WTC11 (cell line): ENCODE measurements at regions not wholly inside any gene's neighbourhood (a gene's known extent, or its start where the extent isn't known, plus 50 kb on each side); places are given as distances from the start of the nearest gene placed in this dataset.
"Not testable (repeated sequence)": the region's sequence is repeated elsewhere in the genome, so short reads cannot be mapped to it uniquely, and the experiment has no call there.

ENCODE experiments used
- ATAC-seq: fragments of 200-7000 bp; cut with Tn5 transposase; 2 replicates; pipeline ENCODE4 v1.10.0; 2021; ENCODE audit warnings: mild to moderate bottlenecking, moderate library complexity
- CTCF ChIA-PET: fragments of 300-600 bp; sonication (Branson Sonifier 250); formaldehyde crosslinking; loops from one replicate; lab custom pipeline; 2021; ENCODE audit warnings: antibody characterized with exemption; lab: Charles Lee
- POLR2A ChIA-PET: fragments of 350-600 bp; sonication (Branson Sonifier 250); formaldehyde crosslinking; loops from one replicate; lab custom pipeline; 2021; ENCODE audit warnings: antibody characterized with exemption; lab: Charles Lee
- DNase-seq: peaks from one replicate; pipeline ENCODE4 v3.0.0; 2021; ENCODE audit warnings: low spot score
- H3K27ac Mint-ChIP-seq: 2 replicates; pipeline ENCODE4 v1.8.0; 2021; ENCODE audit warnings: mixed read lengths
- H3K27me3 Mint-ChIP-seq: 2 replicates; pipeline ENCODE4 v1.8.0; 2021; ENCODE audit warnings: low read depth, mild to moderate bottlenecking, moderate library complexity, mixed read lengths
- H3K36me3 Mint-ChIP-seq: 2 replicates; pipeline ENCODE4 v1.8.0; 2021; ENCODE audit warnings: mixed read lengths
- H3K4me1 Mint-ChIP-seq: 2 replicates; pipeline ENCODE4 v1.8.0; 2022; ENCODE audit warnings: mixed read lengths
- H3K4me3 Mint-ChIP-seq: 2 replicates; pipeline ENCODE4 v1.8.0; 2021; ENCODE audit warnings: mild to moderate bottlenecking, moderate library complexity, mixed read lengths
- H3K9me3 Mint-ChIP-seq: 2 replicates; pipeline ENCODE4 v1.8.0; 2021; ENCODE audit warnings: mixed read lengths
- CBFB ChIP-seq: sonication (generic); formaldehyde crosslinking; IDR thresholded peaks from 2 replicates; pipeline ENCODE4 v1.8.1; 2022; ENCODE audit warnings: mild to moderate bottlenecking, low read depth, missing genetic modification reagents
- ETV6 ChIP-seq: sonication (generic); formaldehyde crosslinking; IDR thresholded peaks from 2 replicates; pipeline ENCODE4 v1.8.1; 2022; ENCODE audit warnings: mild to moderate bottlenecking, missing genetic modification reagents
- FOXK1 ChIP-seq: sonication (generic); formaldehyde crosslinking; IDR thresholded peaks from 2 replicates; pipeline ENCODE4 v1.8.0; 2022; ENCODE audit warnings: mild to moderate bottlenecking, moderate library complexity, missing genetic modification reagents
- FOXP4 ChIP-seq: sonication (generic); formaldehyde crosslinking; IDR thresholded peaks from 2 replicates; pipeline ENCODE4 v1.8.0; 2022; ENCODE audit warnings: mild to moderate bottlenecking, missing genetic modification reagents
- IRF2 ChIP-seq: sonication (generic); formaldehyde crosslinking; IDR thresholded peaks from 2 replicates; pipeline ENCODE4 v1.8.0; 2022; ENCODE audit warnings: low read depth, missing genetic modification reagents, borderline replicate concordance
- NFE2L1 ChIP-seq: sonication (generic); formaldehyde crosslinking; IDR thresholded peaks from 2 replicates; pipeline ENCODE4 v1.8.1; 2023; ENCODE audit warnings: missing genetic modification reagents
- NR2C2 ChIP-seq: sonication (generic); formaldehyde crosslinking; IDR thresholded peaks from 2 replicates; pipeline ENCODE4 v1.8.0; 2022; ENCODE audit warnings: mild to moderate bottlenecking, missing genetic modification reagents
- OVOL2 ChIP-seq: fragments of 250-450 bp; sonication (Bioruptor Pico); IDR thresholded peaks from 2 replicates; pipeline ENCODE4 v1.9.0; 2021; ENCODE audit warnings: mild to moderate bottlenecking, borderline replicate concordance
- RORB ChIP-seq: fragments of 250-450 bp; sonication (Bioruptor Pico); IDR thresholded peaks from 2 replicates; pipeline ENCODE4 v1.9.0; 2021; ENCODE audit warnings: mild to moderate bottlenecking
- SP1 ChIP-seq: sonication (generic); formaldehyde crosslinking; conservative IDR thresholded peaks from 2 replicates; pipeline ENCODE4 v1.8.1; 2022; ENCODE audit warnings: missing genetic modification reagents
- STAT6 ChIP-seq: sonication (generic); formaldehyde crosslinking; conservative IDR thresholded peaks from 2 replicates; pipeline ENCODE4 v1.8.1; 2023; ENCODE audit warnings: mild to moderate bottlenecking, low read depth, missing genetic modification reagents, moderate library complexity
- ZBTB21 ChIP-seq: sonication (generic); formaldehyde crosslinking; IDR thresholded peaks from 2 replicates; pipeline ENCODE4 v1.8.1; 2023; ENCODE audit warnings: mild to moderate bottlenecking, missing genetic modification reagents, borderline replicate concordance
- ZNF121 ChIP-seq: sonication (generic); formaldehyde crosslinking; IDR thresholded peaks from 2 replicates; pipeline ENCODE4 v1.8.0; 2023; ENCODE audit warnings: missing genetic modification reagents
- ZNF138 ChIP-seq: sonication (generic); formaldehyde crosslinking; conservative IDR thresholded peaks from 2 replicates; pipeline ENCODE4 v1.8.1; 2022; ENCODE audit warnings: mild to moderate bottlenecking, moderate library complexity, missing genetic modification reagents
- ZNF317 ChIP-seq: sonication (generic); formaldehyde crosslinking; IDR thresholded peaks from 2 replicates; pipeline ENCODE4 v1.8.1; 2023; ENCODE audit warnings: low read depth, mild to moderate bottlenecking, moderate library complexity, missing genetic modification reagents, borderline replicate concordance
- TF ChIP-seq, protein P1 (sequence below): sonication (generic); formaldehyde crosslinking; IDR thresholded peaks from 2 replicates; pipeline ENCODE4 v1.8.1; 2023; ENCODE audit warnings: mild to moderate bottlenecking, missing genetic modification reagents, borderline replicate concordance
- TF ChIP-seq, protein P2 (sequence below): sonication (generic); formaldehyde crosslinking; IDR thresholded peaks from 2 replicates; pipeline ENCODE4 v1.8.1; 2022; ENCODE audit warnings: low read depth, mild to moderate bottlenecking, moderate library complexity, missing genetic modification reagents, borderline replicate concordance
- TF ChIP-seq, protein P3 (sequence below): sonication (generic); formaldehyde crosslinking; conservative IDR thresholded peaks from 2 replicates; pipeline ENCODE4 v1.8.1; 2022; ENCODE audit warnings: mild to moderate bottlenecking, missing genetic modification reagents

DNA sequence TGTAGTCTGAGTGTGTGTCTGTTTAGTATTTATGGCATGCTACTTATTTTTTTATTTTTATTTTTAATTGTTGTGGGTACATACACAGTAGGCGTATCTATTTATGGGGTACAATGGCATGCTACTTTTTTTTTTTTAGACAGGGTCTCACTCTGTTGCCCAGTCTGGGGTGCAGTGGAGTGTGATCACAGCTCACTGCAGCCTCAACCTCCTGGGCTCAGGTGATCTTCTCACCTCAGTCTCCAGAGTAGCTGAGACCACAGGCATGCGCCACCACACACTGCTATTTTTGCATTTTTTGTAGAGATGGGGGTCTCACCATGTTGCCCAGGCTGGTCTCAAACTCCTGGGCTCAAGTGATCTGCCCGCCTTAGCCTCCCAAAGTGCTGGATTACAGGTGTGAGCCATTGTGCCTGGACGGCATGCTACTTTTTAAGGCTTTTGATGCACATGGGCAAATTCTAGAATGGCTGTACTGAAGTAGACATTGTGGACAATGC, 124.2 kb downstream of the KCNRG start:
- peaks cover 35% of the 10 kb centered on the region for H3K4me1 Mint-ChIP-seq
- DNase-seq, H3K4me3 Mint-ChIP-seq, H3K27ac Mint-ChIP-seq, H3K9me3 Mint-ChIP-seq, POLR2A ChIA-PET, CTCF ChIA-PET, ATAC-seq, H3K36me3 Mint-ChIP-seq: not testable (repeated sequence)
- peaks cover 28% of the 10 kb centered on the region for H3K27me3 Mint-ChIP-seq
- TF ChIP-seq ZNF121, result peak; percentile 98

DNA sequence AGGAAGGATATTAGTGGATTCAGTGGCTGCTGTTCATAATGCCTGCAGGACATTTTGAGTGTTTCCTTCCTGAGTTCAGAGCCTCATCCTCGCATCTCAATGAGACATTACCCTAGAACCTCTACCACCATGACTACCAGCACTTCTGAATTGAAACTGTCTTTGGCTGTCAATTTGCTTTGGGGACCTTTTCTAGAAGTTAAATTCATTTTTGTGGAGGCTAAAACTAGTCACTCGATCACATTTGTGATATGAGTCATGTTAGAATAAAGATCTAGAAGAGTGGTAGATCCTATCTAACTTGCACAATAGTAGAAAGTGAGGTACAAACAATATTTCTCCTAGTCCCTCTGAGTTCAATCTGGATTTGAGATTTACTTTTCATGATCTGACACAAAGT, 124.9 kb downstream of the KCNRG start:
- no peaks in the 10 kb centered on the region for H3K9me3 Mint-ChIP-seq
- peaks cover 33% of the 10 kb centered on the region for H3K4me1 Mint-ChIP-seq
- no peak for ATAC-seq

GRCh38 chr13:50140581-50141374, 125.5 kb downstream of the KCNRG start:
- Mint-ChIP-seq H3K4me3 (peak overlapping the region; percentile 19), H3K4me1 (peaks cover 33% of the 10 kb centered on the region), H3K36me3 (no peaks in the 10 kb centered on the region), H3K27me3 (peaks cover 15% of the 10 kb centered on the region), H3K27ac (peak overlapping the region; percentile 88), H3K9me3 (no peaks in the 10 kb centered on the region)
- ChIA-PET CTCF (interaction anchor here (1.1 kb wide), 1 partner anchor 49 kb away, joined by 3 read pairs; no protein-coding TSS in a partner anchor), POLR2A (no interaction called here)
- peak; percentile 64 for ATAC-seq
- DNase-seq, result peak; percentile 26
- TF ChIP-seq STAT6, result no peak
- TF ChIP-seq FOXP4 (CRISPR knock-in tag), result peak; percentile 15; the same call in 1 of the 2 replicates
- peak; percentile 41; the same call in 1 of the 2 replicates for TF ChIP-seq ETV6 (CRISPR knock-in tag)
- TF ChIP-seq NR2C2 (CRISPR knock-in tag), result no peak
- TF ChIP-seq ZNF317 (CRISPR knock-in tag), result no peak
- TF ChIP-seq IRF2 (CRISPR knock-in tag), result no peak
- TF ChIP-seq ZBTB21 (CRISPR knock-in tag), result no peak
- TF ChIP-seq SP1, result no peak
- TF ChIP-seq, protein P1, sequence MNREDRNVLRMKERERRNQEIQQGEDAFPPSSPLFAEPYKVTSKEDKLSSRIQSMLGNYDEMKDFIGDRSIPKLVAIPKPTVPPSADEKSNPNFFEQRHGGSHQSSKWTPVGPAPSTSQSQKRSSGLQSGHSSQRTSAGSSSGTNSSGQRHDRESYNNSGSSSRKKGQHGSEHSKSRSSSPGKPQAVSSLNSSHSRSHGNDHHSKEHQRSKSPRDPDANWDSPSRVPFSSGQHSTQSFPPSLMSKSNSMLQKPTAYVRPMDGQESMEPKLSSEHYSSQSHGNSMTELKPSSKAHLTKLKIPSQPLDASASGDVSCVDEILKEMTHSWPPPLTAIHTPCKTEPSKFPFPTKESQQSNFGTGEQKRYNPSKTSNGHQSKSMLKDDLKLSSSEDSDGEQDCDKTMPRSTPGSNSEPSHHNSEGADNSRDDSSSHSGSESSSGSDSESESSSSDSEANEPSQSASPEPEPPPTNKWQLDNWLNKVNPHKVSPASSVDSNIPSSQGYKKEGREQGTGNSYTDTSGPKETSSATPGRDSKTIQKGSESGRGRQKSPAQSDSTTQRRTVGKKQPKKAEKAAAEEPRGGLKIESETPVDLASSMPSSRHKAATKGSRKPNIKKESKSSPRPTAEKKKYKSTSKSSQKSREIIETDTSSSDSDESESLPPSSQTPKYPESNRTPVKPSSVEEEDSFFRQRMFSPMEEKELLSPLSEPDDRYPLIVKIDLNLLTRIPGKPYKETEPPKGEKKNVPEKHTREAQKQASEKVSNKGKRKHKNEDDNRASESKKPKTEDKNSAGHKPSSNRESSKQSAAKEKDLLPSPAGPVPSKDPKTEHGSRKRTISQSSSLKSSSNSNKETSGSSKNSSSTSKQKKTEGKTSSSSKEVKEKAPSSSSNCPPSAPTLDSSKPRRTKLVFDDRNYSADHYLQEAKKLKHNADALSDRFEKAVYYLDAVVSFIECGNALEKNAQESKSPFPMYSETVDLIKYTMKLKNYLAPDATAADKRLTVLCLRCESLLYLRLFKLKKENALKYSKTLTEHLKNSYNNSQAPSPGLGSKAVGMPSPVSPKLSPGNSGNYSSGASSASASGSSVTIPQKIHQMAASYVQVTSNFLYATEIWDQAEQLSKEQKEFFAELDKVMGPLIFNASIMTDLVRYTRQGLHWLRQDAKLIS (CRISPR knock-in tag), result no peak
- TF ChIP-seq, protein P2, sequence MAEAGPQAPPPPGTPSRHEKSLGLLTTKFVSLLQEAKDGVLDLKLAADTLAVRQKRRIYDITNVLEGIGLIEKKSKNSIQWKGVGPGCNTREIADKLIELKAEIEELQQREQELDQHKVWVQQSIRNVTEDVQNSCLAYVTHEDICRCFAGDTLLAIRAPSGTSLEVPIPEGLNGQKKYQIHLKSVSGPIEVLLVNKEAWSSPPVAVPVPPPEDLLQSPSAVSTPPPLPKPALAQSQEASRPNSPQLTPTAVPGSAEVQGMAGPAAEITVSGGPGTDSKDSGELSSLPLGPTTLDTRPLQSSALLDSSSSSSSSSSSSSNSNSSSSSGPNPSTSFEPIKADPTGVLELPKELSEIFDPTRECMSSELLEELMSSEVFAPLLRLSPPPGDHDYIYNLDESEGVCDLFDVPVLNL (CRISPR knock-in tag), result no peak
- 0 out of 2 replicates have a peak, but pooled peaks have one; percentile 25 for TF ChIP-seq FOXK1 (CRISPR knock-in tag)
- TF ChIP-seq ZNF138, result no peak
- no peak for TF ChIP-seq ZNF121
- no peak for TF ChIP-seq NFE2L1 (CRISPR knock-in tag)
- TF ChIP-seq CBFB (CRISPR knock-in tag), result no peak
- TF ChIP-seq, protein P3, sequence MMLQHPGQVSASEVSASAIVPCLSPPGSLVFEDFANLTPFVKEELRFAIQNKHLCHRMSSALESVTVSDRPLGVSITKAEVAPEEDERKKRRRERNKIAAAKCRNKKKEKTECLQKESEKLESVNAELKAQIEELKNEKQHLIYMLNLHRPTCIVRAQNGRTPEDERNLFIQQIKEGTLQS (CRISPR knock-in tag), result no peak
- TF ChIP-seq, all 79 proteins: peak for 3

More for the DNA sequence above, 124.9 kb downstream of the KCNRG start:
- H3K36me3 Mint-ChIP-seq, result no peaks in the 10 kb centered on the region
- CTCF ChIA-PET, result no interaction called here
- no peak overlapping the region; the same call in 1 of the 2 replicates for H3K4me3 Mint-ChIP-seq
- TF ChIP-seq RORB (CRISPR knock-in tag) (no peak), OVOL2 (CRISPR knock-in tag) (no peak)
- TF ChIP-seq, all 79 proteins: peak for 0
- Mint-ChIP-seq H3K27me3 (peaks cover 21% of the 10 kb centered on the region), H3K27ac (peak overlapping the region; percentile 29; the same call in 1 of the 2 replicates)
- DNase-seq, result no peak
- POLR2A ChIA-PET, result no interaction called here
